ENCODE measurements at regions not wholly inside any gene's neighbourhood (a gene's known extent, or its start where the extent isn't known, plus 50 kb on each side); places are given as distances from the start of the nearest gene placed in this dataset.

DNA sequence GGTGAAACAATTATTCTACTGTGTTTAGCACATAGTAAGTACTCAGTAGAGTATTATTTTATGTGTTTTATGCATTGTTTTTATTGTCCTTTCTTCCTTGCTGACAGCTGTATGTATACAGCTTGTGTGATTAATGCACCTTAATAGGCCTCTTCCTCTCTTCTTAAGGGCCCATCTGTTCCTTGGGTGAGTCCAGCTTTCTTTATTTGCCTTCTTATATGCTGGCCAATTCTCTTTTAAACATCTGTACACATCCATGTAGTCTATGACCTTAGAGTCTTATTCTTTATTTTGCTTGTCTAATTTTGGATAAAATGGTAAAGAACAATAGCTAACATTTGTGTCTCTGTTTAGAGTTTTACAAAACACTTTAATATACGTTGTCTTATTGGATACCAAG lies 333.7 kb upstream of the MEIS1 start:
- FAIRE-seq (no peak), DNase-seq (ENCODE audit: low read depth in 1 of 2, low spot score in 2 of 2) (no peak)
- Histone ChIP-seq H3K18ac (ENCODE audit: extremely low read depth, low read length) (no peak overlapping the region), H3K4me1 (replicated peaks in 1 of 4; ENCODE audit: control insufficient read depth in 3 of 4, insufficient read depth in 4 of 4, low read length in 3 of 4) (no peaks in the 10 kb centered on the region), H3K9ac (replicated peaks in 1 of 4; ENCODE audit: extremely low read depth in 1 of 4, low read depth in 3 of 4, low read length in 3 of 4) (no peak overlapping the region), H3K79me1 (ENCODE audit: low read depth, low read length) (no peaks in the 10 kb centered on the region), H3K56ac (replicated peaks; ENCODE audit: insufficient read length, low read depth, low read length) (no peak overlapping the region), H2AK5ac (ENCODE audit: low read depth, low read length) (no peak overlapping the region), H2BK5ac (ENCODE audit: low read depth, low read length) (no peak overlapping the region), H4K8ac (ENCODE audit: extremely low read depth, insufficient read depth, low read length) (no peak overlapping the region), H3K23ac (ENCODE audit: insufficient read length) (no peak overlapping the region), H3K27ac (ENCODE audit: low read depth, low read length) (no peak overlapping the region), H3K27me3 (replicated peaks in 1 of 4; ENCODE audit: control insufficient read depth in 3 of 4, extremely low read depth in 1 of 4, insufficient read depth in 3 of 4, low read length in 3 of 4) (no peaks in the 10 kb centered on the region), H3K4me3 (ENCODE audit: extremely low read depth in 1 of 4, insufficient read depth in 2 of 4, low read depth in 3 of 4, low read length in 4 of 4) (no peak overlapping the region), H2BK120ac (replicated peaks; ENCODE audit: low read depth, low read length) (no peak overlapping the region), H4K20me1 (replicated peaks in 1 of 2; ENCODE audit: control insufficient read depth in 1 of 2, insufficient read depth in 2 of 2, low read length in 2 of 2) (no peaks in the 10 kb centered on the region), H2BK20ac (ENCODE audit: low read length) (no peak overlapping the region), H4K5ac (ENCODE audit: insufficient read length, low read depth, low read length) (no peak overlapping the region), H3K23me2 (ENCODE audit: low read depth, low read length) (no peaks in the 10 kb centered on the region), H3K36me3 (ENCODE audit: control insufficient read depth in 2 of 4, insufficient read depth in 4 of 4, low read length in 3 of 4) (no peaks in the 10 kb centered on the region), H3K14ac (ENCODE audit: insufficient read length) (no peak overlapping the region), H3K4ac (replicated peaks; ENCODE audit: insufficient read length, low read depth, low read length) (no peak overlapping the region), H2AFZ (ENCODE audit: low read length) (no peak overlapping the region), H3K79me2 (ENCODE audit: control insufficient read depth in 1 of 2, insufficient read depth in 2 of 2, low read length in 2 of 2) (no peaks in the 10 kb centered on the region), H2BK15ac (ENCODE audit: low read length) (no peak overlapping the region), H3K4me2 (ENCODE audit: insufficient read depth in 1 of 2, low read depth in 2 of 2, low read length in 2 of 2) (no peak overlapping the region), H2BK12ac (ENCODE audit: low read depth, low read length) (no peak overlapping the region), H3K9me3 (ENCODE audit: insufficient read depth in 2 of 2, low read depth in 1 of 2, low read length in 1 of 2) (no peaks in the 10 kb centered on the region), H4K91ac (replicated peaks; ENCODE audit: insufficient read length, low read length) (no peak overlapping the region)
- 85% methylated on average over 1 of the region's 1 CpG; no CpG with 5 or more reads in 1 of the 2 experiments for WGBS, 2 experiments (ENCODE audit: extremely low coverage in 1 of 2, insufficient coverage in 1 of 2, insufficient read length in 1 of 2, insufficient replicate concordance in 2 of 2, low coverage in 1 of 2, low lambda C conversion rate in 2 of 2, missing lambda C conversion rate in 1 of 2)
- ChIA-PET CTCF (ENCODE audit: partially characterized antibody) (interaction anchor here (1.0 kb wide), 1 partner anchor 29 kb away, joined by 4 read pairs; no protein-coding TSS in a partner anchor), POLR2A (ENCODE audit: partially characterized antibody) (interaction anchor here (1.7 kb wide), 1 partner anchor 26 kb away, joined by 3 read pairs; no protein-coding TSS in a partner anchor)
- TF ChIP-seq BACH1 (IDR thresholded peaks at IDR 0.05; ENCODE audit: low read length) (no peak), SP1 (IDR thresholded peaks at IDR 0.05; ENCODE audit: low read depth, low read length) (no peak), BCL11A (IDR thresholded peaks at IDR 0.05; ENCODE audit: low read depth in 2 of 2, low read length in 2 of 2) (no peak), EGR1 (IDR thresholded peaks at IDR 0.05; ENCODE audit: borderline replicate concordance, low read depth, low read length) (no peak)
- TF ChIP-seq, protein P1, sequence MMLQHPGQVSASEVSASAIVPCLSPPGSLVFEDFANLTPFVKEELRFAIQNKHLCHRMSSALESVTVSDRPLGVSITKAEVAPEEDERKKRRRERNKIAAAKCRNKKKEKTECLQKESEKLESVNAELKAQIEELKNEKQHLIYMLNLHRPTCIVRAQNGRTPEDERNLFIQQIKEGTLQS (IDR thresholded peaks at IDR 0.05; ENCODE audit: insufficient read depth, low read depth, low read length), result no peak
- TF ChIP-seq, protein P2, sequence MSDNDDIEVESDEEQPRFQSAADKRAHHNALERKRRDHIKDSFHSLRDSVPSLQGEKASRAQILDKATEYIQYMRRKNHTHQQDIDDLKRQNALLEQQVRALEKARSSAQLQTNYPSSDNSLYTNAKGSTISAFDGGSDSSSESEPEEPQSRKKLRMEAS (IDR thresholded peaks at IDR 0.05), result no peak
